Naive thymus-derived CD4-positive, alpha-beta T cell (primary cell): ENCODE measurements at regions not wholly inside any gene's neighbourhood (a gene's known extent, or its start where the extent isn't known, plus 50 kb on each side); places are given as distances from the start of the nearest gene placed in this dataset.
"Not testable (repeated sequence)": the region's sequence is repeated elsewhere in the genome, so short reads cannot be mapped to it uniquely, and the experiment has no call there.

Experiments used
- ATAC-seq: fragments of 150-1000 bp; cut with Tn5 transposase; 2 replicates; pipeline ENCODE4 v1.10.0; 2021; ENCODE audit warnings: mild to moderate bottlenecking, moderate library complexity
- CTCF ChIA-PET: fragments of 350-600 bp; sonication (Branson Sonifier 250); formaldehyde crosslinking; loops from one replicate; lab custom pipeline; 2021; ENCODE audit warnings: antibody characterized with exemption; lab: Charles Lee
- POLR2A ChIA-PET: fragments of 350-600 bp; sonication (Branson Sonifier 250); formaldehyde crosslinking; loops from one replicate; lab custom pipeline; 2021; ENCODE audit warnings: antibody characterized with exemption, inconsistent platforms; lab: Charles Lee
- DNase-seq, 9 donors: peaks; one replicate each; pipeline versions ENCODE4 v3.0.0 to v3.0.0-alpha.2; 2020 to 2022; ENCODE audit warnings: mixed read lengths in 1 of 9
- H3K27ac ChIP-seq: one replicate; pipeline ENCODE4 v1.7.0; 2013; ENCODE audit warnings: mild to moderate bottlenecking, low read depth, low read length, moderate library complexity
- H3K27me3 ChIP-seq, 2 donors: one replicate each; pipeline ENCODE4 v1.7.0; 2013; ENCODE audit warnings: low read length in 2 of 2, mild to moderate bottlenecking in 2 of 2, moderate library complexity in 2 of 2; ENCODE audit not compliant: control insufficient read depth in 2 of 2, insufficient read depth in 2 of 2
- H3K36me3 ChIP-seq, 3 experiments: 1 replicate in 2 of 3; 2 replicates in 1 of 3; pipeline ENCODE4 v1.7.0; 2013; ENCODE audit warnings: low read length in 3 of 3, mild to moderate bottlenecking in 3 of 3, moderate library complexity in 1 of 3; ENCODE audit not compliant: insufficient read depth in 3 of 3, control insufficient read depth in 2 of 3
- H3K4me1 ChIP-seq, 2 donors: one replicate each; pipeline ENCODE4 v1.7.0; 2013; ENCODE audit warnings: low read length in 2 of 2, mild to moderate bottlenecking in 2 of 2, moderate library complexity in 1 of 2; ENCODE audit not compliant: control insufficient read depth in 2 of 2, insufficient read depth in 2 of 2
- H3K4me3 ChIP-seq: 2 replicates; pipeline ENCODE4 v1.7.0; 2013; ENCODE audit warnings: mild to moderate bottlenecking, low read length
- H3K9me3 ChIP-seq, 3 experiments: 1 replicate in 2 of 3; 2 replicates in 1 of 3; pipeline ENCODE4 v1.7.0; 2013; ENCODE audit warnings: low read length in 3 of 3; ENCODE audit not compliant: control insufficient read depth in 2 of 3
- H3K27ac Mint-ChIP-seq, 9 donors: one replicate each; pipeline ENCODE4 v1.8.0; 2020 to 2022; ENCODE audit warnings: mixed read lengths in 9 of 9, mild to moderate bottlenecking in 8 of 9, moderate library complexity in 5 of 9, inconsistent platforms in 2 of 9
- H3K27me3 Mint-ChIP-seq, 5 donors: one replicate each; pipeline ENCODE4 v1.8.0; 2021 to 2022; ENCODE audit warnings: mixed read lengths in 5 of 5, mild to moderate bottlenecking in 1 of 5
- H3K36me3 Mint-ChIP-seq, 5 donors: one replicate each; pipeline ENCODE4 v1.8.0; 2020 to 2022; ENCODE audit warnings: mixed read lengths in 5 of 5, mild to moderate bottlenecking in 3 of 5, inconsistent platforms in 1 of 5
- H3K4me1 Mint-ChIP-seq, 7 donors: one replicate each; pipeline ENCODE4 v1.8.0; 2020 to 2022; ENCODE audit warnings: mixed read lengths in 7 of 7, mild to moderate bottlenecking in 3 of 7, inconsistent platforms in 1 of 7
- H3K4me3 Mint-ChIP-seq, 10 donors: one replicate each; pipeline ENCODE4 v1.8.0; 2020 to 2022; ENCODE audit warnings: mild to moderate bottlenecking in 10 of 10, mixed read lengths in 10 of 10, moderate library complexity in 6 of 10, inconsistent platforms in 2 of 10
- H3K9me3 Mint-ChIP-seq, 11 donors: one replicate each; pipeline ENCODE4 v1.8.0; 2020 to 2022; ENCODE audit warnings: mixed read lengths in 11 of 11, mild to moderate bottlenecking in 4 of 11, inconsistent platforms in 1 of 11, moderate library complexity in 1 of 11
- intact Hi-C, 2 donors: fragments of 100-400 bp; cut with micrococcal nuclease; formaldehyde crosslinking; loops; one replicate each; pipeline ENCODE4 v1.15.1; 2023

DNA sequence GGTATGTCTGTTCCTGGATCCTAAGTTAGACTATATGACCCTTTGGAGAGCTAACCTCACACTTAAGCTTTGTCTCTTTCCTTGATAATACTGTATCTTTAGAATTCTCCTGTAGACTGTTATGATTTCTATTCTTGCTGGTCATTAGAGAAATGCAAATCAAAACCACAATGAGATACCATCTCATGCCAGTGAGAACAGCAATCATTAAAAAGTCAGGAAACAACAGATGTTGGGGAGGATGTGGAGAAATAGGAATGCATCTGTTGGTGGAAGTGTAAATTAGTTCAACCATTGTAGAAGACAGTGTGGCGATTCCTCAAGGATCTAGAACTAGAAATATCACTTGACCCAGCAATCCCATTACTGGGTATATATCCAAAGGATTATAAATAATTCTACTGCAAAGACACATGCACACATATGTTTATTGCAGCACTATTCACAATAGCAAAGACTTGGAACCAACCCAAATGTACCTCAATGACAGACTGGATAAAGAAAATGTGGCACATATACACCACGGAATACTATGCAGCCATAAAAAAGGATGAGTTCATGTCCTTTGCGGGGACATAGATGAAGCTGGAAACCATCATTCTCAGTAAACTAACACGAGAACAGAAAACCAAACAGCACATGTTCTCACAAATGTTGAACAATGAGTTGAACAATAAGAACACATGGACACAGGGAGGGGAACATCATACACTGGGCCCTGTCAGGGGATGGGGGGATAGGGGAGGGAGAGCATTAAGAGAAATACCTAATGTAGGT, 867.8 kb upstream of the ADGRB3 start:
- H3K4me1 Mint-ChIP-seq, H3K27me3 Mint-ChIP-seq, H3K4me3 Mint-ChIP-seq, H3K4me1 ChIP-seq, H3K4me3 ChIP-seq, H3K27ac Mint-ChIP-seq, ATAC-seq, intact Hi-C loops, CTCF ChIA-PET, H3K27ac ChIP-seq, H3K9me3 ChIP-seq, POLR2A ChIA-PET, H3K36me3 ChIP-seq, H3K36me3 Mint-ChIP-seq, H3K27me3 ChIP-seq, DNase-seq: not testable (repeated sequence)
- peaks cover 0 to 21% (median 9%) of the 10 kb centered on the region in 11 donors for H3K9me3 Mint-ChIP-seq

DNA sequence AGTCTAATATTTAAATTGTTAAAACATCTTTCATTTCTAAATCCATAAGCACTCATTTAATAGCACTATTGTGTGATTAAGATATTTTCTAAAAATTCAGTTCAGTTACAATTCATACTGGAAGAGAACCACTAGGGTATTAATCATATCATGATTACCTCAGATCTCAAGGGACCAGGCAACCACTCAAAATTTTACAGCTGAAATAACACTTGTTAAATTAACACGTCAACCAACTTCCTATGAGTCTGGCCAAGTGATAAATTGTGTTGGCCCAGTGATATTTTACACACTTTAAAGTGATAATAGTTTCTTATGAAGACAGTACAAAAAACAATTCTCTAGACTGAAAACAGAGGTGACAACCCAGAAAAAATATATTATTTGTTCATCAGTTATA, 869.0 kb upstream of the ADGRB3 start:
- no peaks in the 10 kb centered on the region for H3K36me3 Mint-ChIP-seq
- H3K4me1 Mint-ChIP-seq, result no peaks in the 10 kb centered on the region
- intact Hi-C loops, result no loop called here
- no peak overlapping the region for H3K4me3 Mint-ChIP-seq
- no peaks in the 10 kb centered on the region for H3K27me3 Mint-ChIP-seq
- peaks cover 0 to 26% (median 7%) of the 10 kb centered on the region in 11 donors for H3K9me3 Mint-ChIP-seq
- H3K4me1 ChIP-seq, result no peaks in the 10 kb centered on the region
- ChIA-PET POLR2A (no interaction called here), CTCF (no interaction called here)
- no peaks in the 10 kb centered on the region for H3K27me3 ChIP-seq
- no peak for ATAC-seq
- no peak overlapping the region for H3K4me3 ChIP-seq
- no peak for DNase-seq
- H3K27ac Mint-ChIP-seq, result no peak overlapping the region
- no peak overlapping the region for H3K27ac ChIP-seq
- no peaks in the 10 kb centered on the region for H3K36me3 ChIP-seq
- H3K9me3 ChIP-seq, result no peaks in the 10 kb centered on the region

DNA sequence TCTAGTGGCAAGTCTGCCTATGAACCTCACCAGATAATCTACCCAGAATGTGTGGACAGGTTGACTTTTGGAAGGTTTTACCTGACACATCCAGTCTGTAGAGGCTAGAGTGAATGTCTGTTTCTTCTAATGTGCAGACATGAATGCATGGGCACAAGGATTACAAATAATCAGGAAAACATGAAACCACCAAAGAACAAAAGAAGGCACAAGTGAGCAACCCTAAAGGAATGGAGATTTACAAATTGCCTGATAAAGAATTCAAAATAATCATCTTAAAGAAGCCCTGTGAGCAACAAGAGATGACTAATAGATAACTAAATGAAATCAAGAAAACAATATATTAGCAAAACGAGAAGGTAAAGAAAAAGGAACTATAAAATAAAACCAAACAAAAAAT, 876.1 kb upstream of the ADGRB3 start:
- no peaks in the 10 kb centered on the region for H3K4me1 ChIP-seq
- H3K36me3 ChIP-seq, result no peaks in the 10 kb centered on the region
- ChIA-PET CTCF (no interaction called here), POLR2A (no interaction called here)
- no peak overlapping the region for H3K4me3 ChIP-seq
- ATAC-seq (no peak), DNase-seq (no peak)
- Mint-ChIP-seq H3K4me1 (no peaks in the 10 kb centered on the region), H3K27me3 (no peaks in the 10 kb centered on the region), H3K9me3 (peaks cover 0 to 22% (median 0%) of the 10 kb centered on the region in 11 donors), H3K4me3 (no peak overlapping the region), H3K36me3 (no peaks in the 10 kb centered on the region), H3K27ac (no peak overlapping the region)
- no peak overlapping the region for H3K27ac ChIP-seq
- H3K9me3 ChIP-seq, result no peaks in the 10 kb centered on the region
- intact Hi-C loops, result no loop called here
- no peaks in the 10 kb centered on the region for H3K27me3 ChIP-seq

DNA sequence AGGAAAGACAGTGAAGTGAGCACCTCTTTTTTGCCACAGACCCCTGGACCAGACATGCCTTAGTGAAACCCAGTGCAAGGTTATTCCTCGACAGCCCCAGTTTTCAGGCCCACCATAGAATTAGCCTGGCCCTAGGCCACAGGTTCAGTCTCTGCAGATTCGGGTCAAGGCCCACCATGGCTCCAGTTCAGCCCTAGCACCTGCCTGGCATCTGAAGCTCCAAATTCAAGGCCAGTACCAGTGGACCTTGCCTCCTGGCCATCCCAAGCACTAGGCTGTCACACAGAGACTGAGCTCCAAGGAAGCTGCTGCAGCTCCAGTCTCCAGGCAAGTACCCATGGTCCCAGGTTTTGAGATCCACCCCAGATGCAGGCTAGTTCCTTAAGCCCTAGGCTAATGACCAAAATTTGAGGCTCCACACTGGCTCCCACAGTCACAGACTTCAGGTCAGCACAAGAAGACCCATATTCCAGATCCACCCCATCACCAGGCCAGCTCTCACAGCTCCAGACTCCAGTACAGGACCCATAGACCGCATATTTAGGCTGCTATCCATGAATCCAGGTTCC, 877.5 kb upstream of the ADGRB3 start:
- no peaks in the 10 kb centered on the region for H3K4me1 Mint-ChIP-seq
- no peak for ATAC-seq
- Histone ChIP-seq H3K27me3 (no peaks in the 10 kb centered on the region), H3K4me3 (no peak overlapping the region), H3K4me1 (no peaks in the 10 kb centered on the region), H3K27ac (no peak overlapping the region), H3K36me3 (no peaks in the 10 kb centered on the region), H3K9me3 (no peaks in the 10 kb centered on the region)
- H3K36me3 Mint-ChIP-seq, result no peaks in the 10 kb centered on the region
- CTCF ChIA-PET, result no interaction called here
- no peak overlapping the region for H3K27ac Mint-ChIP-seq
- H3K4me3 Mint-ChIP-seq, result no peak overlapping the region
- intact Hi-C loops, result no loop called here
- POLR2A ChIA-PET, result no interaction called here
- no peaks in the 10 kb centered on the region for H3K27me3 Mint-ChIP-seq
- DNase-seq, result no peak
- peaks cover 0 to 28% (median 2%) of the 10 kb centered on the region in 11 donors for H3K9me3 Mint-ChIP-seq

DNA sequence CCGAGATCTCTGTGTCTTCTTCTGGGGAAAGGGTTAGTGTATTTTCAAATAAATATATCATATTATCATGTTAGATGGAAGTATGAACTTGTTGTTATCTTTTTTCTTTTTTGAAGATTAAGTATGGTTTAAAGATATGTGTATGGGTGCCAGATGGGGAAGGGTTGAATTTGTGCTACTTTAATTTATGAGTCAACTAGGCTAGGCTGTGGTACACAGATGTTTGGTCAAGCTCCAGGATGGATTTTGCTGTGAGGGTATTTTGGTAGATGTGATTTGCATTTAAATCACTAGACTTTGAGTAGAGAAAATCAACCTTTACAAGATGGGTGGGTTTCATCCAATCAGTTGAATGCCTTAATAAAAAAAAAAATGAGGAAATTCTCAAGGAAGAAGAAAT, 886.6 kb upstream of the ADGRB3 start:
- ChIA-PET POLR2A (interaction anchor here (0.6 kb wide), 1 partner anchor 347 kb away, joined by 5 read pairs; no protein-coding TSS in a partner anchor), CTCF (no interaction called here)
- H3K9me3 ChIP-seq, result no peaks in the 10 kb centered on the region
- no peaks in the 10 kb centered on the region for H3K4me1 ChIP-seq
- H3K27me3 ChIP-seq, result no peaks in the 10 kb centered on the region
- H3K4me1 Mint-ChIP-seq, result no peaks in the 10 kb centered on the region
- intact Hi-C loops, result no loop called here
- no peak overlapping the region for H3K4me3 ChIP-seq
- H3K27ac ChIP-seq, result no peak overlapping the region
- peaks cover 0 to 21% (median 3%) of the 10 kb centered on the region in 11 donors for H3K9me3 Mint-ChIP-seq
- DNase-seq (no peak), ATAC-seq (no peak)
- no peaks in the 10 kb centered on the region for H3K36me3 Mint-ChIP-seq
- H3K36me3 ChIP-seq, result no peaks in the 10 kb centered on the region
- no peak overlapping the region for H3K27ac Mint-ChIP-seq
- H3K4me3 Mint-ChIP-seq, result no peak overlapping the region
- H3K27me3 Mint-ChIP-seq, result no peaks in the 10 kb centered on the region

DNA sequence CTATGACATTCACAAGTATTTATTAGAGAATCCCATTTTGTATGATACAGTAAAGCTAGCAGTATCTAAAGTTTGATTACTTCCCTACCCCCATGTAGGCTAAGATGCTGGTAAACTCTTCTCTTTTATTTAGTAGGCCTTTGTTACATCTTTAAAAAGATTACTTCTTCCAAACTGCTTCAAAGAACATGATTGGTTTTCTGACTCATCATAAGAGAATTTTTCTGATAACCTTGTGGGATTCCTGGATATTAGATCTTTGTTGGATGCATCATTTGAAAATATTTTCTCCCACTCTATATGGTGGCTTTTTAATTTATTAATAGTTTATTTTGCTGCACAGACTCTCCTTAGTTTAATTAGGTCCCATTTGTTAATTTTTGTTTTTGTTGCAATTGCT, 898.3 kb upstream of the ADGRB3 start:
- Mint-ChIP-seq H3K36me3 (no peaks in the 10 kb centered on the region), H3K9me3 (peaks cover 0 to 29% (median 8%) of the 10 kb centered on the region in 11 donors), H3K27me3 (no peaks in the 10 kb centered on the region), H3K27ac (no peak overlapping the region), H3K4me1 (no peaks in the 10 kb centered on the region), H3K4me3 (no peak overlapping the region)
- H3K27ac ChIP-seq, result no peak overlapping the region
- DNase-seq (no peak), ATAC-seq (no peak)
- H3K36me3 ChIP-seq, result no peaks in the 10 kb centered on the region
- ChIA-PET POLR2A (no interaction called here), CTCF (no interaction called here)
- H3K27me3 ChIP-seq, result no peaks in the 10 kb centered on the region
- intact Hi-C loops, result no loop called here
- no peaks in the 10 kb centered on the region for H3K9me3 ChIP-seq
- no peaks in the 10 kb centered on the region for H3K4me1 ChIP-seq
- no peak overlapping the region for H3K4me3 ChIP-seq

DNA sequence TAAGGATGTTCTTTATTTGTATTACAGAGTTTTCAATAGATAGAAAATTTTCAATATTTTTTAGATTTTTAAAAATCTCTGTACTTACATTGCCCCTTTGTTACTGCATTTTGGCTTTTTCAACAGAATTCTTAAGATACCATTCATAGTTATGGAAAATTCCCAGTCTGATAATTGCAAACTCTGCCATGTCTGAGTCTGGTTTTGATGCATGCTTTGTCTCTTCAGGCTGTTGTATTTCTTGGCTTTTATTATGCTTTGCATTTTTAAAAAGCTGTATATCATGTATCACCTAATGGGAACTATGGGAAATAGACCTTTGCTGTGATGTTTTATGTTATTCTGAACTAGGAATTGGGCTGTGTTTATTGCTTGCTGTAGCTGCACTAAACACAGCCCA, 898.9 kb upstream of the ADGRB3 start:
- H3K4me3 ChIP-seq, result no peak overlapping the region
- ChIA-PET POLR2A (no interaction called here), CTCF (no interaction called here)
- peaks cover 0 to 35% (median 12%) of the 10 kb centered on the region in 11 donors for H3K9me3 Mint-ChIP-seq
- no peaks in the 10 kb centered on the region for H3K9me3 ChIP-seq
- H3K27ac ChIP-seq, result no peak overlapping the region
- no peaks in the 10 kb centered on the region for H3K27me3 ChIP-seq
- ATAC-seq (no peak), DNase-seq (no peak)
- H3K4me1 Mint-ChIP-seq, result no peaks in the 10 kb centered on the region
- H3K36me3 ChIP-seq, result no peaks in the 10 kb centered on the region
- no peaks in the 10 kb centered on the region for H3K36me3 Mint-ChIP-seq
- no peak overlapping the region for H3K27ac Mint-ChIP-seq
- no peak overlapping the region for H3K4me3 Mint-ChIP-seq
- H3K4me1 ChIP-seq, result no peaks in the 10 kb centered on the region
- H3K27me3 Mint-ChIP-seq, result no peaks in the 10 kb centered on the region
- intact Hi-C loops, result no loop called here
